ENCODE measurements at regions not wholly inside any gene's neighbourhood (a gene's known extent, or its start where the extent isn't known, plus 50 kb on each side); places are given as distances from the start of the nearest gene placed in this dataset.

DNA sequence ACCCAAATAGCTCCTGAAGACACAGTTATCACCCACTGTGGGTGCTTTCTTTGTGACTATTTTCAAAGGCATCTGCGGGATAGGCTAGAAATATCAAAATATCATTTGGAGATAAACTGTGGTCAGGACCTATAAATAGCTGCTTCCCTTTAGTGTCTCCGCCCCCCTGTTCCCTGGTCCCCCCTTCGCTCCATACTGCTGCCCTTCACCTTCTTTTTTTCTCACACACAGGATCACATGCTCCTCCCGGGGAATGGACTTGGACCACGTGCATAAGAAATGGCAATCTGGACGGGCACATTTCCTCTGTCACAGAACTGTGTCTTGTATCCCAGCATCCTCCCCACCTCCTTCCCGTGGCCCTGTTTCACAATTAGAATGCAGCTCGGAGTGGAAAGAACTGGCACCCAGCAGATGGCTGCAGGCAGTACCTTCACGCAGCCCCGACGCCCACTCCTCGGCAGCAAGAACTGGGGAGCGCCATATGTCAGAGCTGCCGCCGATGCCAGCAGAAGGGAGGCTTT, 68.8 kb upstream of the SSX2IP start:
- TF ChIP-seq ELF1 (IDR thresholded peaks at IDR 0.05) (no peak), RAD21 (IDR thresholded peaks at IDR 0.05; ENCODE audit: low read length) (no peak), RFX5 (IDR thresholded peaks at IDR 0.05; ENCODE audit: low read length) (no peak), EZH2phosphoT487 (IDR thresholded peaks at IDR 0.05; ENCODE audit: borderline replicate concordance, low read depth) (no peak), JUND (IDR thresholded peaks at IDR 0.05) (no peak), GABPA (IDR thresholded peaks at IDR 0.05; ENCODE audit: low read depth) (no peak)
- TF ChIP-seq, protein P1, sequence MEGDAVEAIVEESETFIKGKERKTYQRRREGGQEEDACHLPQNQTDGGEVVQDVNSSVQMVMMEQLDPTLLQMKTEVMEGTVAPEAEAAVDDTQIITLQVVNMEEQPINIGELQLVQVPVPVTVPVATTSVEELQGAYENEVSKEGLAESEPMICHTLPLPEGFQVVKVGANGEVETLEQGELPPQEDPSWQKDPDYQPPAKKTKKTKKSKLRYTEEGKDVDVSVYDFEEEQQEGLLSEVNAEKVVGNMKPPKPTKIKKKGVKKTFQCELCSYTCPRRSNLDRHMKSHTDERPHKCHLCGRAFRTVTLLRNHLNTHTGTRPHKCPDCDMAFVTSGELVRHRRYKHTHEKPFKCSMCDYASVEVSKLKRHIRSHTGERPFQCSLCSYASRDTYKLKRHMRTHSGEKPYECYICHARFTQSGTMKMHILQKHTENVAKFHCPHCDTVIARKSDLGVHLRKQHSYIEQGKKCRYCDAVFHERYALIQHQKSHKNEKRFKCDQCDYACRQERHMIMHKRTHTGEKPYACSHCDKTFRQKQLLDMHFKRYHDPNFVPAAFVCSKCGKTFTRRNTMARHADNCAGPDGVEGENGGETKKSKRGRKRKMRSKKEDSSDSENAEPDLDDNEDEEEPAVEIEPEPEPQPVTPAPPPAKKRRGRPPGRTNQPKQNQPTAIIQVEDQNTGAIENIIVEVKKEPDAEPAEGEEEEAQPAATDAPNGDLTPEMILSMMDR (IDR thresholded peaks at IDR 0.05) = no peak
